WERI-Rb-1 (cell line): ENCODE measurements at regions not wholly inside any gene's neighbourhood (a gene's known extent, or its start where the extent isn't known, plus 50 kb on each side); places are given as distances from the start of the nearest gene placed in this dataset.

ENCODE experiments used
- DNase-seq: peaks from one replicate; pipeline ENCODE4 v3.0.0-alpha.2; 2020
- H3K27ac ChIP-seq: fragments of 250-450 bp; sonication (Bioruptor Pico); 2 replicates; pipeline ENCODE4 v1.5.1; 2020; ENCODE audit warnings: mild to moderate bottlenecking, moderate library complexity
- H3K27me3 ChIP-seq: fragments of 250-450 bp; sonication (Bioruptor Pico); 2 replicates; pipeline ENCODE4 v1.5.1; 2021; ENCODE audit warnings: mild to moderate bottlenecking, low read depth, moderate library complexity; ENCODE audit not compliant: insufficient read depth, severe bottlenecking
- H3K36me3 ChIP-seq: fragments of 250-450 bp; sonication (Bioruptor Pico); 2 replicates; pipeline ENCODE4 v1.5.1; 2020; ENCODE audit warnings: mild to moderate bottlenecking, moderate library complexity
- H3K4me3 ChIP-seq: 2 replicates; pipeline ENCODE4 v1.5.1; 2011; ENCODE audit warnings: low read depth, mild to moderate bottlenecking, control low read depth, low read length
- H3K9me3 ChIP-seq: fragments of 250-450 bp; sonication (Bioruptor Pico); 2 replicates; pipeline ENCODE4 v1.5.1; 2021; ENCODE audit warnings: mild to moderate bottlenecking, moderate library complexity; ENCODE audit not compliant: severe bottlenecking
- TF ChIP-seq, protein P1 (sequence below): IDR thresholded peaks from 2 replicates; pipeline ENCODE4 v1.5.1; 2011; ENCODE audit warnings: low read depth, mild to moderate bottlenecking, control low read depth, inconsistent platforms, low read length

DNA sequence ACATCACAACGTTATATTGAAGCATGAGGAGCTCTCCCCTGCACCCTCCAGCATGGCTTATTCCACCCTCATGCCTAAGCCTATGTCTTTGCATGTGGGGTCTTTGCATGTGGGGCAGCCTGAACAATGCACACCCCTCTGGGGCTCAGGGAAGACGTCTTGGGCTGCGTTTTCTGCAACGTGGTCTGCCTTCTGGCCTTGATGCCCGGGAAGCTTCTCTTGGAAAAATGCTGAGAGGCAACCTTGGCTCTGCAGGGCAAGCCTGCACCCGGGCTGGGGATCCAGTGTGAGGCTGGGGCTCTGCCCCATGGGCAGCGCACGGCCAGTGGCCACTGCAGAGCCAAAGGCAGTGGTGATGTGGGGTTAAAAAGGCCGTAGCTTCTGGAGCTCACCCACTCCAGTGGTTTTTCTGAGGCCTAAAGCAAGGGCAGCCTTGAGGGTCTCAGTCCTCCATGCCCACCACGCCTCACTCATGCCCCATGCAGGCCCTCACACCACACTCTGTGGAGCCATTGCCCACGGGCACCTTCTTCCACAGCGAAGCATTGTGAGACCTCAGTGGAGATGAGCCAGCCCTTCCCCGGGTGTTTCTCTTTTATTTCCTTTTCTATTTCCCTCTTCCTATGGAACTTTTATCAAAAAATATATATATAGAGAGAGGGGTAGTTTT, 112.2 kb downstream of the MRPL36 start:
- Histone ChIP-seq H3K27ac (no peak overlapping the region), H3K9me3 (peaks cover 19% of the 10 kb centered on the region), H3K27me3 (peaks cover 85% of the 10 kb centered on the region), H3K36me3 (no peaks in the 10 kb centered on the region), H3K4me3 (no peak overlapping the region)
- TF ChIP-seq, protein P1, sequence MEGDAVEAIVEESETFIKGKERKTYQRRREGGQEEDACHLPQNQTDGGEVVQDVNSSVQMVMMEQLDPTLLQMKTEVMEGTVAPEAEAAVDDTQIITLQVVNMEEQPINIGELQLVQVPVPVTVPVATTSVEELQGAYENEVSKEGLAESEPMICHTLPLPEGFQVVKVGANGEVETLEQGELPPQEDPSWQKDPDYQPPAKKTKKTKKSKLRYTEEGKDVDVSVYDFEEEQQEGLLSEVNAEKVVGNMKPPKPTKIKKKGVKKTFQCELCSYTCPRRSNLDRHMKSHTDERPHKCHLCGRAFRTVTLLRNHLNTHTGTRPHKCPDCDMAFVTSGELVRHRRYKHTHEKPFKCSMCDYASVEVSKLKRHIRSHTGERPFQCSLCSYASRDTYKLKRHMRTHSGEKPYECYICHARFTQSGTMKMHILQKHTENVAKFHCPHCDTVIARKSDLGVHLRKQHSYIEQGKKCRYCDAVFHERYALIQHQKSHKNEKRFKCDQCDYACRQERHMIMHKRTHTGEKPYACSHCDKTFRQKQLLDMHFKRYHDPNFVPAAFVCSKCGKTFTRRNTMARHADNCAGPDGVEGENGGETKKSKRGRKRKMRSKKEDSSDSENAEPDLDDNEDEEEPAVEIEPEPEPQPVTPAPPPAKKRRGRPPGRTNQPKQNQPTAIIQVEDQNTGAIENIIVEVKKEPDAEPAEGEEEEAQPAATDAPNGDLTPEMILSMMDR: no peak
- DNase-seq: no peak

DNA sequence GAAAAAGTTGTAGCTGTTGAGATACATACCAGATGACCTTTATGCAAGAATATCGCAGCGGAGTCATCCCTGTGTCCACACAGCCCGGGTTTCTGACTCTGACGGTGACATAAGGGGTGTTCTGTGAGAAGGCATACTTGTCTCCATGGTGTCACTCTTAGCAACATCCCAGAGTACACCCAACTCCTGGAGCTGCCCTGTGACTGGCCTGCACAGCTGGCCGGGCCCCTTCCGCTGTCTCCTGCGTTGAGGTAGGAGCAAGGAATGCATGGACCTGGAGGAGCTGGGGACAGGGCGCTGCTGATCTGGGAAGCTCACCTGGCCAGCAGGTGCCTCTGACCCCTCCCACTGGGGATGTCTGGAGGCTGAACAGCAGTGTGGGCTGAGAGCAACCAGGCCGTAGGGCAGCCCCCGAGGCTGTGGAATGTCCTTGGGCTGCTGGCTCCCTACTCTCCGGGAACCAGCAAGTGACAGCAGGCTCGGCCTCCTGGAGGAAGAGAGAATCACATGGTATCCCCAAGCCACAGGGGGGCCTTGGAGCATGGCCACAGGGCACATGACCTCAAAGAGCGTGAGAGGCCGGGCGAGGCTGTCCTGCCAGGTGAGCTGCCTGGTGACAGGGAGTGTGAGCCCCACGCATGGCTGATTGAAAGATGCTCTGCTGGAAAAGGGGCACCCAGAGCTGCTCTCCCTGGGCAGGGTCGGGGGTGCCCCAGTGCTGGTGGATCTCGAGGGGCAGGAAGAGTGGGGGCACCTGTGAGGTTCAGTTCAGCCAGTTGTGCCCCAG, 113.4 kb downstream of the MRPL36 start:
- H3K27ac ChIP-seq: no peak overlapping the region
- H3K4me3 ChIP-seq: no peak overlapping the region
- TF ChIP-seq, protein P1: no peak
- DNase-seq: no peak
- peaks cover 19% of the 10 kb centered on the region for H3K9me3 ChIP-seq
- H3K27me3 ChIP-seq: peaks cover 80% of the 10 kb centered on the region
- no peaks in the 10 kb centered on the region for H3K36me3 ChIP-seq

DNA sequence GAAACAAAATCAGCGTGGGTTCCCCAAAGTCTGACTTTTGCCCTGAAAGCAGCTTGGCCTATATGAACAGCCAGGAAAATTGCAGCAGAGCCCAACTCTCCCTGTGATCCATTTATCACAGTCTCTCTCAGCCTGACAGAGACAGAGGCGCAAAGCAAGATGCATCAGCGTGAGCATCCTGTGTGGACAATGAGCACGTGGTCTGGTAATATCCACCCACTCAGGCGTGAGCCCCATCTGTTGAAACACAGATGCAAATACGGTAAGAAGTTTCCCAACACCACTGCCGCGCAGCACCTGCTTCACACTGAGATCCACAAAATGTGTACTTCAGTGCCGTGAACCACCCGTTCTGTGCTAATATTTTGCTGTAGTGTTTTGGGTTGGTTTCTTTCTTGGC, 114.6 kb downstream of the MRPL36 start:
- no peak overlapping the region for H3K4me3 ChIP-seq
- H3K9me3 ChIP-seq: peaks cover 19% of the 10 kb centered on the region
- no peaks in the 10 kb centered on the region for H3K36me3 ChIP-seq
- TF ChIP-seq, protein P1: no peak
- DNase-seq: peak; percentile 34
- peaks cover 76% of the 10 kb centered on the region for H3K27me3 ChIP-seq
- no peak overlapping the region for H3K27ac ChIP-seq

DNA sequence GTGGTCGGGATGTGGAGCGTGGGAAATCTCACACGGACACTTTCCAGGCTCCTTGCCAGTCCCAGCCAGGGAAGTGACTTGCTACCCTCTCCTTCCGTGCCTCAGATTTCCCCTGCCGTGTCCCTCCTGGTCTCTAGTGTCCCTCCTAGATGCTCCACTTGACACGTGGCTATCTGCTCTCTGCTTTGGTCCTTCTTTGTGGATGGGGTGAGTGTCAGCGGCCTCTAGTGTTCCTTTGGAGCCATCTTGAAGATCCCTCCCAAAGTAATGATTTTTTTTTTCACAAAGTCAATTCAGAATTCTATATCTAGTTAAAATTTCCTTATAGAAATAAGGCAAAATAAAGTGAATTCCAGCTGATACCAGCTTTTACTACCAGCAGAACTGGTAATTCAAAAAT, 117.7 kb downstream of the MRPL36 start:
- TF ChIP-seq, protein P1: peak; percentile 24; the same call in 1 of the 2 replicates
- Histone ChIP-seq H3K27ac (no peak overlapping the region), H3K4me3 (no peak overlapping the region), H3K36me3 (no peaks in the 10 kb centered on the region), H3K9me3 (peaks cover 14% of the 10 kb centered on the region), H3K27me3 (peaks cover 70% of the 10 kb centered on the region)
- DNase-seq: peak; percentile 16

DNA sequence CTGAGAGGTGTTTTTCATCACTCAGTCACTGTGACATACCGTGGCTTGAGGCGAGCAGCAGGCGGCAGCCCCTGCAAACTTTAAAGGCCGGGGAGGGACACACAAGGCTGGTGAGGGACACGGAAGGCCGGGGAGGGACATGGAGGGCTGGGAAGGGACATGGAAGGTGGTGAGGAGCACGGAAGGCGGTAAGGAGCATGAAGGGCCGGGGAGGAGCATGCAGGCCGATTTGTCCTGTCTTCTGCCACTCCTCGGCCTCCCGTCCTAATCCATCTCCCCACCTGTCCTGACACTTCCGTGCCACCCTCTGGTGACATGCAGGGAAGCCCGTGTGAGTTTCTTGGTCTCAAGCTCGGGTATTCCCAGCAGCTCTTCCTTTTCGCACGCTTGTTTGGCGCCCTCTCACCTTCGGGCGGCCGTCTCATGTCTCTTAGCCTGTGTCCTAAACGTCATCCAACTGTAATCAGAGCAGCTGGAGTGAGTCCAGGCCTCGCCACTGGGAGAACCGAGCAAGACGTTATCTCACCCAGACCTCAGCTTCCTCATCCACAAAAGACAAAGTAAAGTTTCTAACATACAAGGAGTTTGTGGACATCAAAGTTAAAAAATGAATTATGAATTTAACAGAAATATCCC, 126.5 kb downstream of the MRPL36 start:
- Histone ChIP-seq H3K27ac (no peak overlapping the region), H3K9me3 (peaks cover 5% of the 10 kb centered on the region), H3K4me3 (no peak overlapping the region), H3K27me3 (peaks cover 11% of the 10 kb centered on the region), H3K36me3 (no peaks in the 10 kb centered on the region)
- peak; percentile 9 for DNase-seq
- TF ChIP-seq, protein P1: no peak
